K562 (cell line): ENCODE measurements at regions not wholly inside any gene's neighbourhood (a gene's known extent, or its start where the extent isn't known, plus 50 kb on each side); places are given as distances from the start of the nearest gene placed in this dataset.

Source experiments
- ATF1 ChIP-seq, 2 experiments: fragments of 450-650 bp in 1 of 2; IDR thresholded peaks; 2 replicates each; pipeline ENCODE4 v1.6.1; 2016; ENCODE audit warnings: missing compliant biosample characterization in 1 of 2, missing genetic modification characterization in 1 of 2
- CCNT2 ChIP-seq: IDR thresholded peaks from 2 replicates; pipeline ENCODE4 v1.6.1; 2011; ENCODE audit warnings: borderline replicate concordance, low read depth, mild to moderate bottlenecking, moderate library complexity, mixed read lengths, low read length; ENCODE audit not compliant: insufficient read length; ENCODE audit errors: extremely low read depth
- CHD1 ChIP-seq: fragments of 200-600 bp; sonication (generic); IDR thresholded peaks from one replicate; pipeline ENCODE4 v1.6.1; 2012; ENCODE audit warnings: mild to moderate bottlenecking, moderate library complexity, low read length, inconsistent platforms
- FOS ChIP-seq: IDR thresholded peaks from 3 replicates; pipeline ENCODE4 v1.6.1; 2011; ENCODE audit not compliant: insufficient read length; ENCODE audit errors: extremely low read depth
- HDAC1 ChIP-seq, 2 experiments: fragments of 450-650 bp; IDR thresholded peaks; 2 replicates each; pipeline ENCODE4 v1.6.1; 2016 to 2017; ENCODE audit warnings: inconsistent platforms in 1 of 2, mild to moderate bottlenecking in 1 of 2, moderate library complexity in 1 of 2
- HDAC2 ChIP-seq: fragments of 450-650 bp; IDR thresholded peaks from 2 replicates; pipeline ENCODE4 v1.6.1; 2016; ENCODE audit warnings: mild to moderate bottlenecking
- JUN ChIP-seq, 2 experiments: sonication (generic) in 1 of 2; formaldehyde crosslinking in 1 of 2; IDR thresholded peaks; 2 replicates each; pipeline versions ENCODE4 v1.6.1 to v1.8.0; 2012 to 2022; ENCODE audit warnings: borderline replicate concordance in 2 of 2, mild to moderate bottlenecking in 2 of 2, improper control_type of control experiment in 1 of 2, low read depth in 1 of 2, low read length in 1 of 2, missing genetic modification reagents in 1 of 2
- KDM5B ChIP-seq: fragments of 200-600 bp; sonication (generic); IDR thresholded peaks from 2 replicates; pipeline ENCODE4 v1.6.1; 2012; ENCODE audit warnings: low read depth, mild to moderate bottlenecking, moderate library complexity, low read length, control low read depth, inconsistent platforms; ENCODE audit not compliant: insufficient replicate concordance
- NBN ChIP-seq: fragments of 450-650 bp; IDR thresholded peaks from 2 replicates; pipeline ENCODE4 v1.6.1; 2016; ENCODE audit warnings: low read depth, mild to moderate bottlenecking
- NFRKB ChIP-seq: fragments of 450-650 bp; IDR thresholded peaks from 2 replicates; pipeline ENCODE4 v1.6.1; 2016; ENCODE audit warnings: low read depth
- NONO ChIP-seq, 2 experiments: fragments of 200-400 bp in 1 of 2; fragments of 450-650 bp in 1 of 2; formaldehyde crosslinking in 1 of 2; IDR thresholded peaks; 2 replicates each; pipeline ENCODE4 v1.6.1; 2017; ENCODE audit warnings: low read depth in 2 of 2, mild to moderate bottlenecking in 2 of 2, moderate library complexity in 2 of 2, low read length in 1 of 2
- PHF20 ChIP-seq: fragments of 450-650 bp; IDR thresholded peaks from 2 replicates; pipeline ENCODE4 v1.6.1; 2018; ENCODE audit not compliant: partially characterized antibody
- RBFOX2 ChIP-seq: fragments of 200-400 bp; formaldehyde crosslinking; IDR thresholded peaks from 2 replicates; pipeline ENCODE4 v1.6.1; 2017; ENCODE audit warnings: low read depth, mild to moderate bottlenecking, low read length, moderate library complexity
- SAP30 ChIP-seq: fragments of 200-600 bp; sonication (generic); IDR thresholded peaks from 2 replicates; pipeline ENCODE4 v1.6.1; 2012; ENCODE audit warnings: borderline replicate concordance, low read depth, mild to moderate bottlenecking, moderate library complexity, low read length, control low read depth, inconsistent platforms; ENCODE audit not compliant: insufficient read depth, poor library complexity, severe bottlenecking
- SIN3A ChIP-seq, 2 experiments: fragments of 150-350 bp in 1 of 2; IDR thresholded peaks; 2 replicates each; pipeline ENCODE4 v1.6.1; 2011 to 2016; ENCODE audit warnings: borderline replicate concordance in 2 of 2, low read depth in 2 of 2, low read length in 2 of 2, mild to moderate bottlenecking in 2 of 2, moderate library complexity in 2 of 2; ENCODE audit not compliant: control insufficient read depth in 1 of 2
- SMAD1 ChIP-seq: fragments of 150-350 bp; IDR thresholded peaks from 2 replicates; pipeline ENCODE4 v1.6.1; 2014; ENCODE audit warnings: low read length, low read depth; ENCODE audit not compliant: partially characterized antibody
- TBL1XR1 ChIP-seq, 2 experiments: IDR thresholded peaks; 2 replicates each; pipeline ENCODE4 v1.6.1; 2012; ENCODE audit warnings: improper control_type of control experiment in 2 of 2, low read length in 2 of 2, mild to moderate bottlenecking in 1 of 2
- ZNF175 ChIP-seq: fragments of 200-800 bp; sonication (Bioruptor generic); IDR thresholded peaks from 2 replicates; pipeline ENCODE4 v1.6.1; 2016; ENCODE audit warnings: low read depth, mild to moderate bottlenecking, missing genetic modification characterization, missing compliant biosample characterization
- TF ChIP-seq, protein P1 (sequence below): sonication (generic); formaldehyde crosslinking; IDR thresholded peaks from 2 replicates; pipeline ENCODE4 v1.8.0; 2022; ENCODE audit warnings: mild to moderate bottlenecking, missing genetic modification reagents
- TF ChIP-seq, protein P2 (sequence below): fragments of 450-650 bp; formaldehyde crosslinking; IDR thresholded peaks from 2 replicates; pipeline ENCODE4 v1.4.0; 2020; ENCODE audit warnings: mild to moderate bottlenecking

DNA sequence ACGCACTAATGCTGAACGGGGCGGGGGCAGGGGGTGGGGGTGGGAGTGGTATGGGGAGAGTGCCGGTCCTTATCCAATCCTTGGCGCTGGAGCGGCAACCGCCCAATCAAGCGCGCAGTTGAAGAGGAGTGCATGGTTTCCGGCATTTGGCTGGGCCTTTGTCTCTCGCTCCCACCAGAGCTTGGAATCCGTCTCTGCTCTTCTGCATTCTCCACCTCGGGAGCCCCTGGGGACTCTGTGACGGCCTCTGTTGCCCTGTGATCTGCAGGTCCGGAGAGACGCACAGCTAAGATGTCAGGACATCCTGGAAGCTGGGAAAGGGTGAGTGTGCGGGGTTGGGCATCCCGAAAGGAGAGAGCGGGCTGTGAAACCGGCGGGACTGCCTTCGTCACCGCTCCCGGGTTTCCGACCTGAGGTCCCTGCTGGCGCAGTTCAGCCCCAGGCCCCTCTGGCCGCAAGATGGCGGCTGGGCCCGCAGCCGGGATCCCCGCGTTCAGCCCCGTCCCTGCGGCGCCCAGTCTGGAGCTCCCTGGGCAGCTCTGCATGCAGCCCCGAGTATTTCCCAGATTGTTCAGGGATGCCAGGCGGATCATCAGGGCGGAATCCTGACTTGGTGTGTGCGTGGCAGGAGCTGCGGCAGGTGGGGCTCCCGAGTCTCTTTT is 53.6 kb upstream of the ZNF254 start (continued):
- TF ChIP-seq ATF1 (CRISPR knock-in tag; IDR thresholded peaks at IDR 0.05) (no peak), ATF1 (tag; IDR thresholded peaks at IDR 0.05) (peak; percentile 69), HDAC1 (IDR thresholded peaks at IDR 0.05) (peak in 1 of 2 experiments; percentile 41; a peak in 1 of 4 replicates), NONO (IDR thresholded peaks at IDR 0.05; ENCODE audit: low read depth in 2 of 2, low read length in 1 of 2) (0 out of 4 replicates have a peak, but pooled peaks of 1 of the 2 experiments have one; percentile 16), CHD1 (peak; percentile 57), NFRKB (peak; percentile 81; the same call in 1 of the 2 replicates), NBN (0 out of 2 replicates have a peak, but pooled peaks have one; percentile 49), TBL1XR1 (IDR thresholded peaks at IDR 0.05; ENCODE audit: low read length in 2 of 2) (0 out of 4 replicates have a peak, but pooled peaks of 1 of the 2 experiments have one; percentile 5), RBFOX2 (peak; percentile 88), ZNF175 (CRISPR knock-in tag) (no peak), PHF20 (peak; percentile 64), SMAD1 (no peak), SAP30 (peak; percentile 59), FOS (peak; percentile 23), KDM5B (peak; percentile 89), CCNT2 (peak; percentile 30), JUN (IDR thresholded peaks at IDR 0.05; ENCODE audit: borderline replicate concordance, low read depth, low read length) (no peak), JUN (CRISPR knock-in tag; IDR thresholded peaks at IDR 0.05; ENCODE audit: borderline replicate concordance) (no peak), HDAC2 (peak; percentile 32; the same call in 1 of the 2 replicates), SIN3A (IDR thresholded peaks at IDR 0.05; ENCODE audit: borderline replicate concordance in 2 of 2, control insufficient read depth in 1 of 2, low read depth in 2 of 2, low read length in 2 of 2) (peak in 1 of 2 experiments; percentile 35; a peak in 1 of 4 replicates)
- TF ChIP-seq, protein P1, sequence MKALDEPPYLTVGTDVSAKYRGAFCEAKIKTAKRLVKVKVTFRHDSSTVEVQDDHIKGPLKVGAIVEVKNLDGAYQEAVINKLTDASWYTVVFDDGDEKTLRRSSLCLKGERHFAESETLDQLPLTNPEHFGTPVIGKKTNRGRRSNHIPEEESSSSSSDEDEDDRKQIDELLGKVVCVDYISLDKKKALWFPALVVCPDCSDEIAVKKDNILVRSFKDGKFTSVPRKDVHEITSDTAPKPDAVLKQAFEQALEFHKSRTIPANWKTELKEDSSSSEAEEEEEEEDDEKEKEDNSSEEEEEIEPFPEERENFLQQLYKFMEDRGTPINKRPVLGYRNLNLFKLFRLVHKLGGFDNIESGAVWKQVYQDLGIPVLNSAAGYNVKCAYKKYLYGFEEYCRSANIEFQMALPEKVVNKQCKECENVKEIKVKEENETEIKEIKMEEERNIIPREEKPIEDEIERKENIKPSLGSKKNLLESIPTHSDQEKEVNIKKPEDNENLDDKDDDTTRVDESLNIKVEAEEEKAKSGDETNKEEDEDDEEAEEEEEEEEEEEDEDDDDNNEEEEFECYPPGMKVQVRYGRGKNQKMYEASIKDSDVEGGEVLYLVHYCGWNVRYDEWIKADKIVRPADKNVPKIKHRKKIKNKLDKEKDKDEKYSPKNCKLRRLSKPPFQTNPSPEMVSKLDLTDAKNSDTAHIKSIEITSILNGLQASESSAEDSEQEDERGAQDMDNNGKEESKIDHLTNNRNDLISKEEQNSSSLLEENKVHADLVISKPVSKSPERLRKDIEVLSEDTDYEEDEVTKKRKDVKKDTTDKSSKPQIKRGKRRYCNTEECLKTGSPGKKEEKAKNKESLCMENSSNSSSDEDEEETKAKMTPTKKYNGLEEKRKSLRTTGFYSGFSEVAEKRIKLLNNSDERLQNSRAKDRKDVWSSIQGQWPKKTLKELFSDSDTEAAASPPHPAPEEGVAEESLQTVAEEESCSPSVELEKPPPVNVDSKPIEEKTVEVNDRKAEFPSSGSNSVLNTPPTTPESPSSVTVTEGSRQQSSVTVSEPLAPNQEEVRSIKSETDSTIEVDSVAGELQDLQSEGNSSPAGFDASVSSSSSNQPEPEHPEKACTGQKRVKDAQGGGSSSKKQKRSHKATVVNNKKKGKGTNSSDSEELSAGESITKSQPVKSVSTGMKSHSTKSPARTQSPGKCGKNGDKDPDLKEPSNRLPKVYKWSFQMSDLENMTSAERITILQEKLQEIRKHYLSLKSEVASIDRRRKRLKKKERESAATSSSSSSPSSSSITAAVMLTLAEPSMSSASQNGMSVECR (CRISPR knock-in tag) = peak; percentile 25; the same call in 1 of the 2 replicates
- TF ChIP-seq, protein P2, sequence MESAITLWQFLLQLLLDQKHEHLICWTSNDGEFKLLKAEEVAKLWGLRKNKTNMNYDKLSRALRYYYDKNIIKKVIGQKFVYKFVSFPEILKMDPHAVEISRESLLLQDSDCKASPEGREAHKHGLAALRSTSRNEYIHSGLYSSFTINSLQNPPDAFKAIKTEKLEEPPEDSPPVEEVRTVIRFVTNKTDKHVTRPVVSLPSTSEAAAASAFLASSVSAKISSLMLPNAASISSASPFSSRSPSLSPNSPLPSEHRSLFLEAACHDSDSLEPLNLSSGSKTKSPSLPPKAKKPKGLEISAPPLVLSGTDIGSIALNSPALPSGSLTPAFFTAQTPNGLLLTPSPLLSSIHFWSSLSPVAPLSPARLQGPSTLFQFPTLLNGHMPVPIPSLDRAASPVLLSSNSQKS = no peak
